HG02678 (cell line): ENCODE measurements at regions not wholly inside any gene's neighbourhood (a gene's known extent, or its start where the extent isn't known, plus 50 kb on each side); places are given as distances from the start of the nearest gene placed in this dataset.

ENCODE experiments used
- ATAC-seq: cut with Tn5 transposase; IDR thresholded peaks from one replicate; pipeline ENCODE4 v1.9.1; 2021; ENCODE audit warnings: mild to moderate bottlenecking, moderate library complexity; ENCODE audit not compliant: unreplicated experiment

DNA sequence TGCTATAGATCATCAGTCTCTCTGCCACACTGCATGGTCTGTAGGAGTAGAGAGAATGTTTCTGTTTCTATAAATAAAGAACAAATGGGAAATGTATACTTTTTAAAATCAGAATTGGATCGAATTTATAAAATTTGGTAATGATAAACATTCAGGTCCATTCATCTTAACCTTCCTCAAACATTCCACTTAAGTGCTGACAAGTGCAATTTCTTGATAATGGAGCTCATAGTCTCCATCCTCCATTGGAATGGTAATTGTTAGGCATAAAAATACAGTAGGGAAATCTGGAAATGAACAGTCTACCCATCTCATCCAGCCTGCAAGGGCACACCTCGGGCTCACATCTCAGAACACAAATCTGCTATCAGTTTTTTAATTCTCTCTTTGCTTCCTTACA lies 122.6 kb upstream of the PACRGL start:
- no peak for ATAC-seq

GRCh38 chr4:20580907-20581306 lies 119.4 kb upstream of the PACRGL start:
- ATAC-seq = no peak

GRCh38 chr4:20589436-20589835 lies 110.8 kb upstream of the PACRGL start:
- no peak for ATAC-seq

GRCh38 chr4:20590849-20591248 lies 109.4 kb upstream of the PACRGL start:
- ATAC-seq = no peak

- no peak for ATAC-seq
These were observed 108.7 kb upstream of the PACRGL start for GRCh38 chr4:20591571-20591970.

DNA sequence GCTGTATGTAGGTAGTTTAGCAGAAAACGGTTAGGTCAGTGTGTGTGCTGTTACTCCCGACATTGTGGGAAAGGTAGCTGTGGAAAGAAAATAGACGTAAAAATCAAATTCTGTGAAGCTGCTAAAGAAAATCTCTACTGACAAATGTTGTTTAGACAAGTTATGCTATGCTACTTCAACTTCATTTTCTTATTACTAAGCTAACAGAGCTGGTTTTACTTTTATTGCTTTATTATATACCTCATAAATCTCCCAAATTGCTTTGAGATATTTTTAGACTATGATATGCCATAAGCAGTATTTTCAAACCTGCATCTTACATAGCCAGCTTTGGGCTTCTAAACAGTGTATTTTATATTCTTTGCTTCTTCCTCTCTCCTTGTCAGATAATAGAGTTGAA lies 108.2 kb upstream of the PACRGL start:
- ATAC-seq = no peak

DNA sequence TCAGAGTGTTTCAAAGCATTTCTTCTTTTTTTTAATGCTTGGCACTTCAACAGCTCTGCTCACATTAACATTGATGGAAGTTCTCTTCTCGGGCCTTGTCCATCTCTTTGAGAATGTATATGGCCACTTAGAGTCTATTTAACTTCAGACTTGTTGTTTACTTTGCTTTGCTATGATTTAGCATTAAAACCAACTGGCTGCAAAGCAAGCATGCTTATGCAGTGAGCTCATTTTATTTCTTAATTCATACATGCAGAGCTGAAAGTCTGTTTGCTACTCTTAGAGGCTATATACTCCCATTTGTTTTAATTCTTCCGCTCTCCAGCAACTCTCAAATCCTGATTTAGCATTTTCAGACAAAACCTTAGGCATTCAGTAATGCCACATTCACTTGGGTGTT lies 107.6 kb upstream of the PACRGL start:
- ATAC-seq = no peak

GRCh38 chr4:20598626-20599025 lies 101.6 kb upstream of the PACRGL start:
- no peak for ATAC-seq

DNA sequence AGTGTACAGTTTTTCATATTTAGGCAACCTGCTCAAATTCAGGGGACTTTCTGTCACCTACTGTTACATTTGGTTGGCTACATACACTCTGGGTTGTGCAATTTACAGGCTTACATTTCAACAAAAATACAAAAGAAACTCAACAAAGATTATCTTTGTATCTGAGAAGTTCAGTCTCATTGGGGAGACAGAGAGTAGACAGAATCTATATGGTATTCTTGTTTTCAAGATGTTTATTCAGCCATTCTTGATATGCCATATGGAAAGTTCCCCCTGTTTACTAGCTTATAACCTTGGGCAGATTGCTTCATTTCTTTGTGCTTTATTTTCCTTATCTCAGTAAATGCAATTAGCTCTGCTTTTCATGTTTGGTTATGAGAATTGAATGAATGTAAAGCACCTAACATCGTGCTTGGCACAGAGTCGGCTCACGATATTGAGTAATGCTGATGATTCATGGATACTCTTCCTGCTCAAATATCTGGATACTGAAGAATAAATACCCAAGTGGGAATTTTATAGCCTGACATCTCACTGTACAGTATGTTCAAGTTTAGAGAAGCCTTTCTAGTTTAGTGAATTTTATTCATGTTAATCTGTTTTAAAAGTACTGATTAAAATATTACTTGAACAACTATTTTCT lies 96.5 kb upstream of the PACRGL start:
- no peak for ATAC-seq

DNA sequence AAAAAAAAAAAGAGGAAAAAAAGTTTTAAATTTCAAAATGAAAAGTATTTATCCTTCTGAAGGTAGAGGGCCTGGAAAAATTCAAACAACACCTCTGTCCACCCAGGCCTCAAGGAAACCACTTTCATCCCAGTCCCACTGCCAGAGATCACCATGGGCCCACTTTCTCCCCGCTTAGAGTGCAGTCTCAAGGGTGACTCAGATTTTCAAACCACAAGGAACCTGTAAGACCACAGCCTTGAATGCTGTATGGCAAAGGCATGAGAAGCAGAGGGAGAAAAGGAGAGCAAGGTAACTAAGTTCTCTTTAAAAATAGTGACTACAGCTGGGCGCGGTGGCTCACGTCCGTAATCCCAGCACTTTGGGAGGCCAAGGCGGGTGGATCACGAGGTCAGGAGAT lies 87.9 kb upstream of the PACRGL start:
- no peak for ATAC-seq

GRCh38 chr4:20614816-20615215 lies 85.4 kb upstream of the PACRGL start:
- no peak for ATAC-seq

- ATAC-seq = no peak
These were observed 84.6 kb upstream of the PACRGL start for GRCh38 chr4:20615486-20616260.

DNA sequence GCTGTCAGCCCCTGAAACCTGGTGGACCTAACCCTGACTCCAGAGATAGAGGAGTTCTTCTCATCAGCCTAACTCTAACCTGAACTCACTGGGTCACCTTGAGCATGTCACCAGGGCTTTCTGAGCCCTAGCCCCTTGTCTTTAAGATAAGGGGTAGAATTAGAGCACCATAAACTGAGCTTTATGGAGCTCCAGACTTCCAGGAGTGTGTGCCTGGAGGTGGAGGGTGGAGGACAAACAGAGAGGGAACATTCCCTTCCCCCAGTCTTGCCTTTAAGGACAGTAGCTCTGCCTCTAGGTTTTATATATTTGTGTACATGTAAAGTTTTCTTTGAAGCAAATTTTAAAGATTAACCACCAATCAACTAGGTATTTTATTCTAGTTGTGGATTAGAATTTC lies 83.9 kb upstream of the PACRGL start:
- ATAC-seq = no peak

DNA sequence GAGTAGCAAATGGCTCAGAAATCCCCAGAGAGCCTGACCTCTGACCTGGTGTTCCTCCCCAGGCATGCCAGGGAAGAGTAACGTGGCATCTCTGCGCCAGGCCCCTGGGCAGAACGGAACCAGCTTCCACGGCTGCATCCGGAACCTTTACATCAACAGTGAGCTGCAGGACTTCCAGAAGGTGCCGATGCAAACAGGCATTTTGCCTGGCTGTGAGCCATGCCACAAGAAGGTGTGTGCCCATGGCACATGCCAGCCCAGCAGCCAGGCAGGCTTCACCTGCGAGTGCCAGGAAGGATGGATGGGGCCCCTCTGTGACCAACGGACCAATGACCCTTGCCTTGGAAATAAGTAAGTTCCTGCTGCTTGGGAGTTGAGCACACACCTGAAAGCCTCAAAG lies 83.4 kb upstream of the PACRGL start:
- no peak for ATAC-seq

- ATAC-seq = no peak
These were observed 82.4 kb upstream of the PACRGL start for GRCh38 chr4:20617678-20618396.

GRCh38 chr4:20618731-20619130 lies 81.5 kb upstream of the PACRGL start:
- ATAC-seq = no peak

- no peak for ATAC-seq
These were observed 78.8 kb upstream of the PACRGL start for GRCh38 chr4:20621476-20621875.

- no peak for ATAC-seq
These were observed 77.6 kb upstream of the PACRGL start for GRCh38 chr4:20622701-20623100.

GRCh38 chr4:20623939-20624338 lies 76.3 kb upstream of the PACRGL start:
- ATAC-seq = no peak

GRCh38 chr4:20624793-20625374 lies 75.4 kb upstream of the PACRGL start:
- ATAC-seq = no peak

DNA sequence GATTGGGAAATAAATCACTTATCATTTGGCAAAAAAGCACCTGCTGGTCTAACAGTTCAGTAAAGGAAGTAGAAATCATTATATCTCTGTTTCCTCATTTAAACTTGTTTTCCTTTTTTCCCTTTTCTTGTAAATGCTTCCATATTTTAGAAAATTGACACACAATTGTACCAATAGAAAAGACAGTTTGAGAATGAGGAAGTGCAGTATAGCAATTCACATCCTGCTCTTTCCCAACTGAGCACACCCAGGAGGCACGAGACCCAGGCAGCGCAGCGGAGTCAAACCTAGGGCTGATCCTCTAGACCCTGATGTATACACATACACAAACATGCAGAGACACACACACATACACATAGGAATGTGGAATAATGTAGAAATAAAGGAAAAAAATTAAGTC lies 74.8 kb upstream of the PACRGL start:
- ATAC-seq = no peak
